ENCODE measurements at regions not wholly inside any gene's neighbourhood (a gene's known extent, or its start where the extent isn't known, plus 50 kb on each side); places are given as distances from the start of the nearest gene placed in this dataset.
"Not testable (repeated sequence)": the region's sequence is repeated elsewhere in the genome, so short reads cannot be mapped to it uniquely, and the experiment has no call there.

DNA sequence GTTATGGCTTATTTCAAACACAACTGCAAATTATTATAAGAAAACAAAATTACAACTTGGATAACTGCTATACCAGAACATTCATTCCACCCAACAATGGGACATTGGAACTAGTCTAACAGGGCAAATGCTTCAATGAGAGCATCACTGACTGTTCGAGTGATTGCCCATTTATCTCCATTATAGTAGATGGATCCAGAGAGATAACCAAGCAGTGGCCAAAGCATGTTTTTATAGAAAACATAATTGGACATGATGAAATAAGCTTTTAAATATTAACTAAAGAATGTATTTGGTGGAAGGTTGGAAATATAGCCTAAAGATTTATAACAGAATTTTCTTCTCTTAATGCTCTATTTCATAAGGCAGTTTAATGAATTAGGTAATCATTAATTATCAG is 634.8 kb downstream of the NUP35 start:
- no peaks in the 10 kb centered on the region for H3K36me3 ChIP-seq

DNA sequence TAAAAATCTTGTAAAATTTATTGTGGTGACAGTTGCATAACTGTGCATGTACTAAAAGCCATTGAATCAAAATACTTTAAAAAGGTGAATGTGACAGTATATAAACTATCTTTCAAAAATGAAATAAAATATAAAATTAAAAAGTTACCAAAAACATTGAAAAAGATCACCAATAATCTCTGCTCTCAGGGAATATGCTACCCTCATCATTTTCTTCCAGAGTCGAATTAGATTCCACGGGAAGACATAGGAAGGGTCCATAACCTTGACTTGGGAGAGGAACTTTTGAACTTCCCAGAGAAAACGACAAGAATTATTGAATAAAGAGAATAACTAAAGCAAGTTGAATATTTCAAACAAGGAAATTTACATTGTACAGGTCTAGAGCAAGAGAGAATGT is 649.5 kb downstream of the NUP35 start:
- TF ChIP-seq, protein P1, sequence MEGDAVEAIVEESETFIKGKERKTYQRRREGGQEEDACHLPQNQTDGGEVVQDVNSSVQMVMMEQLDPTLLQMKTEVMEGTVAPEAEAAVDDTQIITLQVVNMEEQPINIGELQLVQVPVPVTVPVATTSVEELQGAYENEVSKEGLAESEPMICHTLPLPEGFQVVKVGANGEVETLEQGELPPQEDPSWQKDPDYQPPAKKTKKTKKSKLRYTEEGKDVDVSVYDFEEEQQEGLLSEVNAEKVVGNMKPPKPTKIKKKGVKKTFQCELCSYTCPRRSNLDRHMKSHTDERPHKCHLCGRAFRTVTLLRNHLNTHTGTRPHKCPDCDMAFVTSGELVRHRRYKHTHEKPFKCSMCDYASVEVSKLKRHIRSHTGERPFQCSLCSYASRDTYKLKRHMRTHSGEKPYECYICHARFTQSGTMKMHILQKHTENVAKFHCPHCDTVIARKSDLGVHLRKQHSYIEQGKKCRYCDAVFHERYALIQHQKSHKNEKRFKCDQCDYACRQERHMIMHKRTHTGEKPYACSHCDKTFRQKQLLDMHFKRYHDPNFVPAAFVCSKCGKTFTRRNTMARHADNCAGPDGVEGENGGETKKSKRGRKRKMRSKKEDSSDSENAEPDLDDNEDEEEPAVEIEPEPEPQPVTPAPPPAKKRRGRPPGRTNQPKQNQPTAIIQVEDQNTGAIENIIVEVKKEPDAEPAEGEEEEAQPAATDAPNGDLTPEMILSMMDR (IDR thresholded peaks at IDR 0.05; ENCODE audit: low read depth, low read length), result no peak
- no peaks in the 10 kb centered on the region for H3K4me1 ChIP-seq
- no peak for DNase-seq

More for the DNA sequence above, 634.8 kb downstream of the NUP35 start:
- H3K27me3 ChIP-seq, result no peaks in the 10 kb centered on the region
- H3K9me3 ChIP-seq, result no peaks in the 10 kb centered on the region
- no peak overlapping the region for H3K4me3 ChIP-seq (ENCODE audit: low read depth, low read length)
- no peaks in the 10 kb centered on the region for H3K4me1 ChIP-seq
- TF ChIP-seq, protein P1 (IDR thresholded peaks at IDR 0.05; ENCODE audit: low read depth, low read length), result no peak
- DNase-seq, result no peak

DNA sequence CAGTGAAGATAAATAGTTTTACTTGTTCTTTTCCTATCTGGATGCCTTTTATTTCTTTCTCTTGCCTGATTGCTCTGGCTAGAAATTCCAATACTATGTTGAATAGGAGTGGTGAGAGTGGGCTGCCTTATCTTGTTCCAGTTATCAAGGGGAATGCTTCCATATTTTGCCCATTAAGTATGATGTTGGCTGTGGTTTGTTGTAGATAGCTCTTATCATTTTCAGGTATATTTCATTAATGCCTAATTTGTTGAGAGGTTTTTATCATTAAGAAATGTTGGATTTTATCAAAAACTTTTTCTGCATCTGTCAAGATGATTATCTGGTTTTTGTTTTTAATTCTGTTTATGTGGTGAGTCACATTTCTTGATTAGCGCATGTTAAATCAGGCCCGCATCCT is 655.8 kb downstream of the NUP35 start:
- no peaks in the 10 kb centered on the region for H3K27me3 ChIP-seq
- TF ChIP-seq, protein P1 (IDR thresholded peaks at IDR 0.05; ENCODE audit: low read depth, low read length), result no peak
- no peak overlapping the region for H3K4me3 ChIP-seq (ENCODE audit: low read depth, low read length)
- DNase-seq, result no peak
- no peaks in the 10 kb centered on the region for H3K9me3 ChIP-seq
- no peaks in the 10 kb centered on the region for H3K4me1 ChIP-seq
- no peaks in the 10 kb centered on the region for H3K36me3 ChIP-seq

More for the DNA sequence above, 649.5 kb downstream of the NUP35 start:
- Histone ChIP-seq H3K36me3 (no peaks in the 10 kb centered on the region), H3K4me3 (ENCODE audit: low read depth, low read length) (no peak overlapping the region), H3K9me3 (no peaks in the 10 kb centered on the region), H3K27me3 (no peaks in the 10 kb centered on the region)

DNA sequence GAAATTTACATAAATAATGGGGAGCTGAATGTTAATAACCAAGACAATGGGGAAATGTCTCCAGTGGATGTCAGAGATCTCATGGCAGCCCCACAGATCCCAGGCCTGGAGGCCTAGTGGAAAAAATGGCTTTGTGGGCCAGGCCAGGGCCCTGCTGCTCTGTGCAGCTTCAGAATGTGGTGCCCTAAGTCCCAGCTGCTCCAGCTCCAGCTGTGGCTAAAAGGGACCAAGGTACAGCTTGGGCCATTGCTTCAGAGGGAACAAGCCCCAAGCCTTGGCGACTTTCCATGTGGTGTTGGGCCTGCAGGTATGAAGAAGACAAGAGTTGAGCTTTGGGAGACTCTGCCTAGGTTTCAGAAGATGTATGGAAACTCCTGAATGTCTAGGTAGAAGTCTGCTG is 658.2 kb downstream of the NUP35 start:
- H3K36me3 ChIP-seq, result no peaks in the 10 kb centered on the region
- TF ChIP-seq, protein P1 (IDR thresholded peaks at IDR 0.05; ENCODE audit: low read depth, low read length), result no peak
- H3K4me3 ChIP-seq (ENCODE audit: low read depth, low read length), result no peak overlapping the region
- DNase-seq, result no peak
- no peaks in the 10 kb centered on the region for H3K4me1 ChIP-seq
- H3K9me3 ChIP-seq, result no peaks in the 10 kb centered on the region
- no peaks in the 10 kb centered on the region for H3K27me3 ChIP-seq

DNA sequence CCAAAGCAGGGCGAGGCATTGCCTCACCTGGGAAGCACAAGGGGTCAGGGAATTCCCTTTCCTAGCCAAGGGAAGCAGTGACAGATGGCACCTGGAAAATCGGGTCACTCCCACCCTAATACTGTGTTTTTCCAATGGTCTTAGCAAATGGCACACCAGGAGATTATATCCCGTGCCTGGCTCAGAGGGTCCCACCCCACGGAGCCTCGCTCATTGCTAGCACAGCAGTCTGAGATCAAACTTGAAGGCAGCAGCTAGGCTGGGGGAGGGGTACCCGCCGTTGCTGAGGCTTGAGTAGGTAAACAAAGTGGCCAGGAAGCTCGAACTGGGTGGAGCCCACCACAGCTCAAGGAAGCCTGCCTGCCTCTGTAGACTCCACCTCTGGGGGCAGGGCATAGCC is 664.6 kb downstream of the NUP35 start:
- not testable (repeated sequence) for DNase-seq; H3K27me3 ChIP-seq; H3K4me3 ChIP-seq (ENCODE audit: low read depth, low read length); H3K4me1 ChIP-seq; H3K36me3 ChIP-seq; H3K9me3 ChIP-seq

DNA sequence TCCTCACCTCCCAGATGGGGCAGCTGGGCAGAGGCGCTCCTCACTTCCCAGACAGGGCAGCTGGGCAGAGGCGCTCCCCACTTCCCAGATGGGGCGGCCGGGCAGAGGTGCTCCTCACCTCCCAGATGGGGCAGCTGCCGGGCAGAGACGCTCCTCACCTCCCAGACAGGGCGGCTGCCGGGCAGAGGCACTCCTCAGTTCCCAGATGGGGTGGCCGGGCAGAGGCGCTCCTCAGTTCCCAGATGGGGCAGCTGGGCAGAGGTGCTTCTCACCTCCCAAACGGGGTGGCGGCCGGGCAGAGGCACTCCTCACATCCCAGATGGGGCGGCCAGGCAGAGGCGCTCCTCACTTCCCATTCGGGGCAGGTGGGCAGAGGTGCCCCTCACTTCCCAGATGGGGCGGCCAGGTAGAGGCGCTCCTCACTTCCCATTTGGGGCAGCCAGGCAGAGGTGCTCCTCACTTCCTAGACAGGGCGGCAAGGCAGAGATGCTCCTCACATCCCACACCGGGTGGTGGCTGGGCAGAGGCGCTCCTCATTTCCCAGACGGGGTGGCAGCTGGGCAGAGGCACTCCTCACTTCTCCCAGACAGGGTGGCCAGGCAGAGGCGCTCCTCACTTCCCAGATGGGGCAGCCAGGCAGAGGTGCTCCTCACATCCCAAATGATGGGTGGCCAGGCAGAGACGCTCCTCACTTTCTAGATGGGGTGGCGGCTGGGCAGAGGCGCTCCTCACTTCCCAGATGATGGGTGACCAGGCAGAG is 668.1 kb downstream of the NUP35 start:
- not testable (repeated sequence) for H3K9me3 ChIP-seq; H3K4me3 ChIP-seq (ENCODE audit: low read depth, low read length); H3K36me3 ChIP-seq; H3K4me1 ChIP-seq; DNase-seq; H3K27me3 ChIP-seq

DNA sequence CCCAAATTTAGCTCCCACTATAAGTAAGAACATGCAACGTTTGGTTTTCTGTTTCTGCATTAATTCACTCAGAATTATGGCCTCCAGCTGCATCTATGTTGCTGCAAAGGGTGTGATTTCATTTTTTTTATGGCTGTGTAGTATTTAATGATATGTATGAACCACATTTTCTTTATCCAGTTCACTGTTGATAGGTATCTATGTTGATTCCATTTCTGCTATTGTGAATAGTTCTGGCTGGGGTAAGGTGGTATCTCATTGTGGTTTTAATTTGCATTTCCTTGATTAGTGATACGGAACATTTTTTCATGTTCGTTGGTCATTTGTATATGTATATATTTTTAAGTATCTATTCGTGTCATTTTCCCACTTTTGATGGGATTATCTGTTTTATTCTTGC is 674.3 kb downstream of the NUP35 start:
- no peak for DNase-seq
- Histone ChIP-seq H3K27me3 (no peaks in the 10 kb centered on the region), H3K9me3 (no peaks in the 10 kb centered on the region), H3K36me3 (no peaks in the 10 kb centered on the region), H3K4me3 (ENCODE audit: low read depth, low read length) (no peak overlapping the region), H3K4me1 (no peaks in the 10 kb centered on the region)
- TF ChIP-seq, protein P1 (IDR thresholded peaks at IDR 0.05; ENCODE audit: low read depth, low read length), result no peak
